Neural crest cell (in vitro differentiated cells): ENCODE measurements at regions not wholly inside any gene's neighbourhood (a gene's known extent, or its start where the extent isn't known, plus 50 kb on each side); places are given as distances from the start of the nearest gene placed in this dataset.

Source experiments
- DNase-seq: peaks from one replicate; pipeline ENCODE4 v3.0.0; 2021; ENCODE audit warnings: low read depth, mixed read lengths, low spot score
- H3K27ac Mint-ChIP-seq: one replicate; pipeline ENCODE4 v1.8.0; 2021; ENCODE audit warnings: mild to moderate bottlenecking, mixed read lengths; ENCODE audit not compliant: unreplicated experiment
- H3K27me3 Mint-ChIP-seq: 2 replicates; pipeline ENCODE4 v1.8.0; 2021; ENCODE audit warnings: low read depth, mild to moderate bottlenecking, mixed read lengths
- H3K36me3 Mint-ChIP-seq: 2 replicates; pipeline ENCODE4 v1.8.0; 2021; ENCODE audit warnings: low read depth, mild to moderate bottlenecking, mixed read lengths
- H3K4me1 Mint-ChIP-seq: 2 replicates; pipeline ENCODE4 v1.8.0; 2021; ENCODE audit warnings: mixed read lengths
- H3K4me3 Mint-ChIP-seq: one replicate; pipeline ENCODE4 v1.8.0; 2021; ENCODE audit warnings: mild to moderate bottlenecking, mixed read lengths
- H3K9me3 Mint-ChIP-seq: 2 replicates; pipeline ENCODE4 v1.8.0; 2021; ENCODE audit warnings: mixed read lengths
- TF ChIP-seq, protein P1 (sequence below): fragments of 200-600 bp; sonication (generic); conservative IDR thresholded peaks from 2 replicates; pipeline ENCODE4 v1.5.0; 2021; ENCODE audit warnings: antibody characterized with exemption, mild to moderate bottlenecking

DNA sequence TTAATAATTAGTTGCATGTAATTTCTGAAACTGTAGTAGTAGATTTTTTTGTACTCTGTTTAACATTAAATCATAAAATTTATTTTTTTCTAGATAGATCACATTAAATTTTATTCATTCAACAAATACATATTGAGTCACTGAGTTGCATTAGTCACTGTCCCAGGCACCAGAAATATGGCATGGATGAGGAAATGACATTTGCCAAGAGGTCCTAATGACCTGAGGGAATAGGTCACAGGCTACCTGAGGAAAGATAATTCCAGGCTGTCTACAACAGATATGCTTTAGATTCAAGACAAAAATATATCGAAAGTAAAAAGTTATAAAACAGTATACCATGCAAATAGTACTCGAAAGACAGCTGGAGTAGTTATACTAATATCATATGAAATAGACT lies 852.4 kb upstream of the ACVR2A start:
- Mint-ChIP-seq H3K27ac (no peak overlapping the region), H3K9me3 (no peaks in the 10 kb centered on the region), H3K4me1 (peaks cover 14% of the 10 kb centered on the region), H3K4me3 (no peak overlapping the region), H3K36me3 (no peaks in the 10 kb centered on the region), H3K27me3 (no peaks in the 10 kb centered on the region)
- TF ChIP-seq, protein P1, sequence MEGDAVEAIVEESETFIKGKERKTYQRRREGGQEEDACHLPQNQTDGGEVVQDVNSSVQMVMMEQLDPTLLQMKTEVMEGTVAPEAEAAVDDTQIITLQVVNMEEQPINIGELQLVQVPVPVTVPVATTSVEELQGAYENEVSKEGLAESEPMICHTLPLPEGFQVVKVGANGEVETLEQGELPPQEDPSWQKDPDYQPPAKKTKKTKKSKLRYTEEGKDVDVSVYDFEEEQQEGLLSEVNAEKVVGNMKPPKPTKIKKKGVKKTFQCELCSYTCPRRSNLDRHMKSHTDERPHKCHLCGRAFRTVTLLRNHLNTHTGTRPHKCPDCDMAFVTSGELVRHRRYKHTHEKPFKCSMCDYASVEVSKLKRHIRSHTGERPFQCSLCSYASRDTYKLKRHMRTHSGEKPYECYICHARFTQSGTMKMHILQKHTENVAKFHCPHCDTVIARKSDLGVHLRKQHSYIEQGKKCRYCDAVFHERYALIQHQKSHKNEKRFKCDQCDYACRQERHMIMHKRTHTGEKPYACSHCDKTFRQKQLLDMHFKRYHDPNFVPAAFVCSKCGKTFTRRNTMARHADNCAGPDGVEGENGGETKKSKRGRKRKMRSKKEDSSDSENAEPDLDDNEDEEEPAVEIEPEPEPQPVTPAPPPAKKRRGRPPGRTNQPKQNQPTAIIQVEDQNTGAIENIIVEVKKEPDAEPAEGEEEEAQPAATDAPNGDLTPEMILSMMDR = no peak
- no peak for DNase-seq

DNA sequence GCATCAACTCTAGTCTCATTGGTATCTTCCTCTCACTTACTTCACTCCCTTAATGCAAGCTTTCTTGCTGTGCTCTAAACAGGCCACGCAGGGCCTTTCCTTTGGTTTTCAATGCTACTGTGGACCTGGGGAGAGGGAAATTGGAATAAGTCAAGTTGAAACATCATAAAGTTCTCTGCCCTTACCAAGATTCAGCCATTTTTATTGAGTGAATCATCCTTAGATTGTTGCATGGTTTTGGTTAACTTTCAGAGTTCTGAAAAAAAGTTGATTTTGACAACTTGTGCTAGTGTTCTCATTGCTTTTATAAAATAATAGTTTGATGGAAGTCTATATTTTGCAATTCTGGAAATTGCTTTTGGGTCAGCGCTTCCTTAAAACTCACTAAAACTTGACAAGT lies 852.8 kb upstream of the ACVR2A start:
- H3K27me3 Mint-ChIP-seq = no peaks in the 10 kb centered on the region
- no peaks in the 10 kb centered on the region for H3K36me3 Mint-ChIP-seq
- no peaks in the 10 kb centered on the region for H3K9me3 Mint-ChIP-seq
- H3K27ac Mint-ChIP-seq = no peak overlapping the region
- peaks cover 18% of the 10 kb centered on the region for H3K4me1 Mint-ChIP-seq
- no peak for DNase-seq
- no peak overlapping the region for H3K4me3 Mint-ChIP-seq
- TF ChIP-seq, protein P1 = no peak

DNA sequence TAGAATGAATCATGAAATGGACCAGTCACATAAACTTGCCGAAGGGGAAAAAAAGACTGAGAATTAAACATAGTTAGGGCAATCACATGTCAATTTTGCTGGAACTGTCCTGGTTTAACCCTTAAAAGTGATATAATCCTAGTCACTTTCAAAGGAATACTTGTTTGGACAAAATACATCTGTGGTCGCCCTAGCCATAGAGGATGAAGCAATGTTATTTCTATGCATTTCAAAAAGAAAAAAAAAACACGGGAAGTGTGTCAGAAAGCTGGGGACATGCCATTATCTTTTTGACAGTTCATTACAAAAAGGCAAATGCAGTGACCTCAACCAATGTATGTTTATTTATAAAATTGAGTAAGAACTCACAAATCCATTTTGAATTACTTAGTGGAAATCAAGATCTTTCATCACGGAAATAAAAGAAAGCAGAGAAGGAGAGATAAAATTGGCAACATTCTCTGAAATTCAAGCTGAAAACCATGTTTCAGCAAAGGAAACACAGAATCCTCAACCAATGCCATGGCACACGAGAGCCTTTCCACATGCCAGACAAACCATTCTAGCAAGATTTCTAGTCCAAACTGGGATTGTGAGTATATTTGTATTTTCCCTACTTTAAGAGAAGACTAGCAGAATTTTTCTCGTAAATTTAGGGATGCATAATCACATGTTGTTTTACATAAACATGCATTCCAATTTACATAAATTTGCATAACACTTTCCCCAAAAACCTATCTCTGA lies 854.3 kb upstream of the ACVR2A start:
- no peaks in the 10 kb centered on the region for H3K36me3 Mint-ChIP-seq
- no peak overlapping the region for H3K4me3 Mint-ChIP-seq

DNA sequence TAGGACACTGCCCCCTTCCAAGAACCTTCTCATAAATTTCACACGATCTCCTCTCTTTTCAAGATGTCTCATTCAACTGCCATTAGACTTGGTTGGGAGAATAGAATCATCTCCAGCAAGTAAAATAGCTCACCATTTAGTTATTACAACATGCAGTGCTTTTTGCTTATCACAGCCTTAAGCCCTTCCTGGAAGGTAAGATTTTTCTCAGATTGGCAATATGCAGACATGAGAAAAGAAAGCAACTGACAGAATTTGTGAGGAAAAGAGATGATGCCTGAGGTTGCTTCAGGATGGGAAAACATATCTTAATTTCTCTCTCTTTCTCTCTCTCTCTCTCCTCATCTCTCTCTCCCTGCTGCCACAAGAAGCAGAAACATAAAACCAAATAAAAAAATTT lies 855.1 kb upstream of the ACVR2A start:
- Mint-ChIP-seq H3K27me3 (no peaks in the 10 kb centered on the region), H3K9me3 (no peaks in the 10 kb centered on the region), H3K27ac (no peak overlapping the region), H3K4me3 (no peak overlapping the region), H3K4me1 (peaks cover 36% of the 10 kb centered on the region), H3K36me3 (no peaks in the 10 kb centered on the region)
- TF ChIP-seq, protein P1 = no peak
- DNase-seq = no peak

More for the DNA sequence above, 854.3 kb upstream of the ACVR2A start:
- H3K27ac Mint-ChIP-seq = no peak overlapping the region
- TF ChIP-seq, protein P1 = no peak
- H3K4me1 Mint-ChIP-seq = peaks cover 33% of the 10 kb centered on the region
- no peak for DNase-seq
- no peaks in the 10 kb centered on the region for H3K9me3 Mint-ChIP-seq
- no peaks in the 10 kb centered on the region for H3K27me3 Mint-ChIP-seq

DNA sequence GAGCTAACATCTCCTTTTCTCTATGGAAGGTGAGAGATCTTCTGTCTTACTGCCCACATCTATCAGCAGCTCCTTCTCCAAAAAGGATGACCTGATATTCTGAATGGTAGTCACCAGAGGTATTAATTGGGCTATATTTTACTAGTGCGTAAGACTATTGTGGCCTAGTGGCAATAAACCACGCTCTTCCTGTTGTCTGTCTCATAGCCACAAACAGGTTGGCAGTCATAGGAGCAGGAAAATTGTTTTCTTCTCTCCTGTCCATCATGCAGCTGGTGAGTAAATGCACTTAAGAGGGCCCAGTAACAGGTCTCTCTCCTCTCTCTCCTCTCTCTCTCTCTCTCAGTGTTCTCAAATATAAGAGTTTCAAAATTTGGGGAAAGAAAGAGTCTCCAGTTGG lies 856.8 kb upstream of the ACVR2A start:
- H3K4me1 Mint-ChIP-seq = peaks cover 36% of the 10 kb centered on the region
- H3K27me3 Mint-ChIP-seq = no peaks in the 10 kb centered on the region
- H3K27ac Mint-ChIP-seq = no peak overlapping the region
- no peak overlapping the region for H3K4me3 Mint-ChIP-seq
- no peaks in the 10 kb centered on the region for H3K9me3 Mint-ChIP-seq
- no peaks in the 10 kb centered on the region for H3K36me3 Mint-ChIP-seq
- DNase-seq = no peak
- TF ChIP-seq, protein P1 = no peak
